ENCODE measurements at regions not wholly inside any gene's neighbourhood (a gene's known extent, or its start where the extent isn't known, plus 50 kb on each side); places are given as distances from the start of the nearest gene placed in this dataset.

DNA sequence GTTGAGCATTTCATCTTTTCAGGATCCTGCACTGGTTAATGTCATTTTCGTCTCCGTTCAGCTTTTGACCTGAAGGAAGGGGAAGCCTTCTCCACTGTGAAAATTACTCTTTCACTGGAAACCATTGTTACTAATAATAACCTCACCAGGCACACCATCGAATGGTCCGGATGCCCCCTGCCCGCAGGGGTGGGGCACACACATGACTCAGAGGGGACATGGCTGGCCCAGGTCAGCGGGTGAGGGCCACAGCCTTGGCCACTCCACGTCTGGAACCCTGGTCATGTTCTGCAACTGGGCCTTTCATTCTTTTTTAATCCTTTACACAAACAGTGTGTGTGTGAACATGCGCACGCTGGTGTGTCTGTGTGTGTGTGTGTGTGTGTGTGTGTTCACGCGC, 191.8 kb downstream of the BCOR start:
- DNase-seq, result no peak

DNA sequence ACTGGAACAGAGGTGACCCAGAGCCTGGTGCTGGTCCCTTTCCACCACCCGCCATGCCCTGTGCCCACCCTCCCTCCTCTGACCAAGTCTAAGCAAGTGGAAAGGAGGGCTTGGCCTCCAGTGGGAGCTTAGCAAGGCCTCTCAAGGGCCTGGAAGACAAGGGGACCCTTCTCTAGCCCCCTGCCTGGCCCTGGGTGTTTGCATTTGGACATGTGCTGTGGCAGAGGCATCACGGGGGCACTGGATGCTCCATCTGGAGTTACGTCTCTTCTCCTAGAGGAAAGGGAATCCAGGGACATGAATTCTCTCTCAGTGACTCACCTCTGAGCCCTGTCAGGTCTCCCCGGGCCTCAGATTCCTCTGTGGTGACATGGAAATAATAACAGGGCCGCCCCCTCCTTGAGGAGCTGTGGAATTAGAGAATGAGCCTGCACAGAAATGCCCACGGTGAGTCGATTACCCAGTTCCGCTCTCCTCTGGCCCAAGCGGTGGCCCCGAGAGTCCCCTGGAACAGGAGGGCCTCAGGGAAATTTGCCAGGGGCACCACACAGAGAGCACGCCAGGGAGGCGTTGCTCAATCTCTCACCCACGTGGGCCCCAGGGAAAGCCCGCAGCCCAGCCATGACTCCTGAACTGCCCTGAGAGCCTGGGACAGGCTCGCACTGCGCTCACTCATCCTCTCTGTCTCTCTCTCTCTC, 189.6 kb downstream of the BCOR start:
- DNase-seq, result no peak

DNA sequence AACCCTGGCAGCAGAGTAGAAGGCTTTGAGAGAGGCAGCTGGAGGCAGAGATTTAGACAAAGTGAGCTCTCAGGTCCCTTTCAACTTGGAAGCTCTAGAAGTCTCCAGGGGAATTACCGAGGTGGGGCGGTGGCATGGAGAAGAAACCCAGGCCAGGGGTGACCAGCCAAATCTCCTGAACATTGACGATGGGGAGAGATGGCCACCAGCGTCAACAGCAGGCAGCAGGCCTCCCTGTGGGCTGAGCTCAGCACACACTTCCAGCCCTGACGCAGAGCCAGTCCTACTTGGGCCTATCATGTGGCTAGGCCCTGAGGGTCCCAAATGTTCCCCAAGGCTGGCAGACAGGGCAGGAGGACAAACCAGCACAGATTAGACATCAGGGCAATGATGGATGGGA, 187.8 kb downstream of the BCOR start:
- DNase-seq, result no peak

DNA sequence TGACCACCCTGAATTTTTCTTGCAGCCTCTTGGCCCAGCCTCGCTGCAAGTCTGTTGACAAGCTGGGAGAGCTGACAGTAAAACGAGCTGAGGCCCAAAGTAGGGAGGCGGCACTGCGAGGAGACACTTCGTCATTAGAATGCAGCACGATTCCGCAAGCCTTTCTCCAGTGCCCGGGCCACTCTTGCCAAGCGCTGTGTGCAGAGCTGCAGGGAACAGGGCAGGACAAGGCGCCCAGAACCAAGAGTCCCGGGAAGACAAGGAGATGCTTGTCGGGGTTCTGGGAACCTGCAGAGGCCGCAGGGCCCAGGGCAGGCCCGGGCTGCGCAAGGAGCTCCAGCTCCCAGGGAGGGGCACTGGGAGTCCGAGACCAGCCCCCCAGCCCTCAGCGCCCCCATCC, 187.1 kb downstream of the BCOR start:
- no peak for DNase-seq

DNA sequence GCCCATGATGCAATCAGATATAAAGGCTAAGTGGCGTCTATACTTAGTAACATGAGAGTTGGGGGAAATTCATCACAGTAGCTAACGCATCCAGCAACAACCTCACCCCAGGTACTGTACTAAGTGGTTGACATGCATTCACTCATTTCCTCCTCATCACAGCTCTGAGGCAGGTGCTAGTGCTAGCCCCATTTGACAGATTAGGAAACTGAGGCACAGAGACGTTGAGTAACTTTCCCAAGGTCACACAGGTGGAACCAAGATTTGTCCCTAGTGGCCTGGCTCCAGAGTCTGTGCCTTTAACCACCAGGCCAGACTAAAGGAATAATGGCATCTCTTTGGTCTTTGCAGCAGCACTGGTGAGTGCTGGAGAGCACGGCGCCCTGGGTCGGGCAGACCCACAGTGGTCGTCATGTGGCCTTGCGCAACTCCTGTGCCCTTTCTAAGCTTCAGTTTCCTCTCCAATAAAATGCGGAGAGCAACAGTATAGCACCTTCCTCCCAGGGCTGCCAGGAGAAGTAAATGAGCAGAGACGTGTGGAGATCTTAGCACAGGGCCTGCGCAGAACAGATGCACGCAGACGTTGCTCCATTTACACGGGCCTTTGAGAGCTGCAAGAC, 186.4 kb downstream of the BCOR start:
- no peak for DNase-seq

DNA sequence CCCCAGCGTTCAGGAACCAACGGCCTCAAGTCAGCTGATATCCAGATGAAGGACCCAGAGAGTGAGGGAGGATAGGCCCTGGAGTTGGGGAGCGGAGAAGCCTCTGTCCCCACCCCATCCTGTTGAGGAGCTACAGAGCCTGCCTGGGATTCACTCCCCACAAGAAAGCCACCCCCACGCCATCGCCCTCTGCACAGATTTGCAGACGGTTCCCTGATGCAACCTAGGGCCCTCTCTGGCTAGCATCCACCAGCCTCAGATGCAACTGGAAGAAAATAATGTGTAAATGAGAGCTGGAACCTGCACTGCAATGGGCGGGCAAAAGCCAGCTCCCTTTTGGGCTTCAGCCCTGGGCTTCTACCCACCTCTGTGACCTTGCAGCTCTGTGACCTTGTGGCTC, 185.6 kb downstream of the BCOR start:
- no peak for DNase-seq

DNA sequence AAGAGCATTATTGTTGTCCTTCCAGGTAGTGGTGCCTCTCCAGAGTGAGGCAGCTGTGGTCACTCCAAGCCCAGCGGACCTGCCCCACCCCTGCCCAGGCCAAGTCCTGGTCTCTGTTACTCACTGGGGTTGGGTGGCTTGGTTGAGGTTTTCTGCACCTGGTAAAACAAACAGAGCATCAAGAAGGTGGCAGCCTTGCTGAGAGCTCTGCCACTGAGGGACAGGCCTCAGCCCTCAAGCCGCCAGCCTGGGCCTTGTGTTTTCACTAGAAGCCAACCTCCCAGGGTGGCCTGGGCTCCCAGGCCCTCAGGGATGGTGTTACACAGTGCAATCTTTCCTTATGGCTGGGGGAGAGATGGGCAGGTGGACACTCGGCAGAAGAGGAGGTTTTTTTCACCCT, 182.7 kb downstream of the BCOR start:
- no peak for DNase-seq

DNA sequence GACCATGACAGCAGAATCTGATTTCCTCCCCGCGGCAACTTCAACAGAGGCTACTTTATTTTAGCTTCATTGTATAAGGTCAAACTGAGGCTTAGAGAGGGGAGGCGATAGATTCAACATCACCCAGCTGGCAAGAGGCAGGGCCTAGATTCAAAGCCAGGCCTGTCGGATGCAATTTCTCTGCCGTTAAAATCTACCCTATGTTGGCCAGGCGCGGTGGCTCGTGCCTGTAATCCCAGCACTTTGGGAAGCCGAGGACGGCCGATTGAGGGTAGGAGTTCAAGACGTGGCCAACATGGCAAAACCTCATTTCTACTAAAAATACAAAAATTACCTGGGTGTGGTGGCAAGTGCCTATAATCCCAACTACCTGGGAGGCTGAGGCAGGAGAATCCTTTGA, 182.2 kb downstream of the BCOR start:
- no peak for DNase-seq

DNA sequence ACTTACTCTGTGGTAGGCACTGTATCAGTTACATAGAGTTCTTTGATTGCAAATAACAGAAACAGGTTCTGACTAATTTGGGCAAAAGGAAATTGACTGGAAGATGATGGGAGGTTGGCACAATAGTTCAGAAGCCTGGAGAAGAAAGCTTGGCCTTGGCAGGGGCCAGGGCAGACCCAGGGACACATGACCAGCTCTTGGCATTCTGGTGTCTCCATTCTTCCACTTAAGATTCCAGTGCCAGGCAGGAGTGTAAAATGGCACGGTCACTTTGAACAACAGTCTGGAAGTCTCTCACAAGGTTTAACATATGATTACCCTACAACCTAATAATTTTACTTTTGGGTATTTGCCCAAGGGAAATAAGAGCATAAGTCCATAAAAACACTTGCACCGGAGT, 175.9 kb downstream of the BCOR start:
- no peak for DNase-seq

DNA sequence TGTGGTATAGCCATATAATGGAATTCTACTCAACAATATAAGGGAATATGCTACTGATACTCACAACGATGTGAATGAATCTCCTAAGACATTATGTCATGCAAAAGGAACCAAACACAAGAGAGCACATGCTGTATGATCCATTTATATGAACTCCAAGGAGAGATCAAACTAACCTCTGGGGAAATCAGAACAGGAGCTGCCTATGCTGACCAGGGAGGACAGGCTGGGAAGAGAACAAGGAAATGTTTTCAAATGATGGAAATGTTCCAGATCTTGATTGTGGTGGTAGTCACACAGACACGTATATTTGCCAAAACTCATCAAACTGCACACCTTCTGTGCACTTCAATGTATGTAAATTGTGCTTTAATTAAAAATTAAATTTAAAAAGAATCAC, 175.3 kb downstream of the BCOR start:
- no peak for DNase-seq

DNA sequence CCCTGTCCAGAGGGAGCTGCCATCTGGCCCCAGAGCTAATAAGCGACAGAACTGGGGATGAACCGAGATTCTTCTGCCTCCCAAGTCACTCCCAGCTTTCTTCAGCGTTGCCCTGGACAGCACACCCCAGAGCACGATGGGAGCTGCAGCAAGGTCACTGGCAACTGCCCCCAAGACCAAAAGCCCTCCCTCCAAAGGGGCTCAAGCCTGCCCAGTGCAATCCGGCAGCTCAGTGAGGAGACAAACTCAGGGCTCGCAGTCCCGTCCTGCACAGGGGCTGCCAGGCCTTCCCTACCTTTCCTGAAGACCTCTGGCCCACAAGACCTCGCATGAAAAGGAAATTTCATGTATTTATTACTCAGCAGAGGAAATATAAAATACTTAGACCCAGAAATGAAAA, 174.8 kb downstream of the BCOR start:
- DNase-seq, result no peak

DNA sequence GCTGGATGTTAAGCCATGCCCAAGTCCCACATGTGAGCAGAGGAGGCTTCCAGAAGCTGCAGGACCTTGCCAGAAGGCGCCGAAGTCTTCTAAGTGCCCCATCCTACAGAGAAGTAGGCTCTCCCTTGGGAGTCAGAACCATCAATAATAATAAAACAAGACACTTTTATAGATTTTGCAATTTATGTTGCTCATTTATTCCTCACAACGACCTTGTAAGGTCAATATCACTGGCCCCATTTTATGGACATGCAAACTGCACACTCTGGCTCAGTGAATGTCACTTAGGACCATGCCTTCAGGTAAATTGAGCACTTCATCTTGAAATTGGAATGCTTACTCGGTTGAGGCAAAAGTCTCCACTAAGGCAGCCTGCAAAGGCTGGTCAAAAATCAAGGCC, 170.4 kb downstream of the BCOR start:
- DNase-seq, result no peak

DNA sequence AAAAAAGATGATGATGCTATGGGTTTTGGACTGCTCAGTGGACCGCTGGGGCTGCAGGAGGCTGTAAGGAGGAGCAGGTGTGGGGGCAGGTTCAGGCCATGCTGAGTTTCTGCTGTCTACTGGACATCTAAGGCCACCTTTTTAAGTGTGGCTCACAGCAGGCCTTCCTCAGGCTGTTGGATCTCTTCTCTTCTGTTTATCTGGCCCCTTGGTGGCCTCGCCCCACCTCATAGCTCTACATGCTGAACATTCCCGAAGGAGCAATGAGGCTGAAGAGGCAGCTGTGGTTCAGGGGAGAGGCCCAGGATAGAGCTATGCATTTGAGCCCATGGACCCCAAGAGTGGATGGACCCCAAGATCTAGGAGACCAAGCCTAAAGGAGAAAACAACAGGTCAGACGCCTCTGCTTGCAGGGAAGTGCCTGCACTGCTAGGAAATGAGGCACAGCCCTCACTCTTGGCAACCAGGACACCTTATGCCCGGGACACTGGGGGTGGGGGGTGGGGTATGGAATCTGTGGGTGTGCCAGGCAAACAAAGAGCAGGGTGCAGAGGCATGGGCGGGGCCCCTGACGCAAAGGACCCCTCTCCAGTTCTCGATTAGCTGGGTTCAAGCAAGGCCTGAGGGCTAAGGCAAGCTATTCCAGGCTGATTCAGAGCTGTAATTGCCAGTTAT, 168.9 kb downstream of the BCOR start:
- no peak for DNase-seq

DNA sequence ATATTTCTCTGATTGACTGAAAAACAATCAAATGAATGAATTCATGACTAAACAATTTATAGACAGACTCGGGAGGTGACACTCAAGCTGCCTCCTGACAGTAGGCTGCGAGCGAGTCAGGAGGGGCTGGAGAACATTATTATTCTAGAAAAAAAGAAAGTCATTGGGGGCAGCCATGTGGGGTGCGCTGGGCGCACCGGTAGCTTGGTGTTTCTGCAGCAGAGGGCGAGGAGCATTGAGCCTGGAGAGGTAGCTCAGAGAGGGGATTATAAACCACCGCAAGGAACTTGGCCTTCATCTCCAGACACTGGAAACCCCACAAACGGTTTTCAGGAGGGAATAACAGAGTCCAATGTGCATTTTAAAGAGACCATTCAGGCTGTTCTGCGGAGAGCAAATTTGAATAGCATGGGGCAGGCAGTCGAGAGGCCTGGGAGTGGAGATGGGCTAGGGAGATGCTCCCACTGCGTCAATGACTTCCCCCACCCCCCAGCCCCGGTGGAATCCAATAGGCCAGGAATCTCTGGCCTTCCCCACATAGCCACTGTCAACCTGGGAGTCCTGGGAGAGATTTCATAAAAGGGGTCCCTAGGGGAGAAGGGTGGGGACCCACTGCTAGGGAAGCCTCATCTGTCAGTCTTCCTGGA, 168.3 kb downstream of the BCOR start:
- DNase-seq, result no peak

DNA sequence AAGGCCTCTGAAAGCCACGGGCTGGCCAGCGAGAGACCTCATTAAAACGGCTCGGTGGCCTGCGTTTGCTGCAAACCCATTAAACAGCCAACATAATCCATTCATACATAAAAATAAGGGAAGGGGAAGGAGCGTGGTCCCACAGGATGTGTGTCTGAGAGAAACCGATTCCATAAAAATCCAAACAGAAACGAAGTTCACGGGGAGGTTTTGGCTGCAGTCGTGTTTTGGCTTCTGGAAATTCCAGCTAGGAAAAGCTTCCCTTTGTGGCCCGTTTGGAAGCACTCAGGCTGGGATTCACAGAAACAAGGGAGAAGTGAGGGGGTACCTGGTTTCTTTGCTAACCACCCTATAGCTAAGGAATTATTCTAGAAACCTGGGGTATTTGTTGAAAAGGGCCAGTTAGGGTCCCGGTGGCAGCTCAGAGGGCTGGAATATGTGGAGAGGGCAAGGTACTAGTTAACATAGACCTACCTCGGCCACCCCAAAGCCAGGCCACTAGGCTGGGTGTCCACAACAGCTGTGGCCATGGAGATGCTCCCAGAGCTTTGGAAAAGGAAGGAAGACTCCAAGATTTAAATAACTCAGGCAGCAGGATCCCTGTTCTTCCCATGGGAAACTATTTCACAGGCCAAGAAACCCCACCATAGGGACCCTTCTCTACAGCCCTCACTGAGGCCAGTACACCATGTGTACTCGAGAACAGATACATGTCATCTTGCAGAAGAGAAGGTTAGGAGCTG, 166.8 kb downstream of the BCOR start:
- DNase-seq, result no peak

DNA sequence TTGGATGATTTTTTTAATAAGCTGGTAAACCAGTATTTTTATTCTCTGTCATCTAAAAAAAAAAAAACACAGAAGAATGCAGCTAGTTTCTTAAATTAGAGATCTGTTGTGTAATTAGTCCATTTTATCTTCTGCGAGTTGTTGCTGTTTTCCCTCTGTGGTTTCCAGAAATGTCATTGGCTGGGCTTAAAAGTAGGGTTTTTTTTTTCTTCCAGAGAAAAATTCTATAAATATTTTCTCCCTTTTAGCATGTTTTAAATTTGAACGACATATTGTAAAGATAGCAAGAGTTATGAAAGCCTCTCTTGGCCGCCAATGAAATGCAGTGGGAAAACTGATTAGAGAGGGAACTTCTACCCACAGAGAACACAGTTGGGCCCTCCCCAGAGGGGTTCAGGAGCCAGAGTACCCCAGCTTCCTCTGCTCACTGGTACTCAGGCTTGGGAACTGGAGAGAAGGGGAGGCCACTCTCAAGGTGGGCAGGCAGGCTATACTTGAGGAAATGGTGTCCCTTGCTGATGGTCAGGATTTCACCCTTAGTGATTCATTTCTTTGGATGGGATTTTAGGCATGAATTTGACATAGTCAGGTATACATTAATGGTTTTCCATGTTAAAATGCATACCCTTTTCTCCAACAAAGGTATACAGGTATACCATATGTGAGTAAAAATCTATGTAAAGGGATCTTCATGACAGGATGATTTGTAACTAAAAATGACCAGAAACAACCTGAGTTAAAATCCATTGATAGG, 166.1 kb downstream of the BCOR start:
- DNase-seq, result no peak

DNA sequence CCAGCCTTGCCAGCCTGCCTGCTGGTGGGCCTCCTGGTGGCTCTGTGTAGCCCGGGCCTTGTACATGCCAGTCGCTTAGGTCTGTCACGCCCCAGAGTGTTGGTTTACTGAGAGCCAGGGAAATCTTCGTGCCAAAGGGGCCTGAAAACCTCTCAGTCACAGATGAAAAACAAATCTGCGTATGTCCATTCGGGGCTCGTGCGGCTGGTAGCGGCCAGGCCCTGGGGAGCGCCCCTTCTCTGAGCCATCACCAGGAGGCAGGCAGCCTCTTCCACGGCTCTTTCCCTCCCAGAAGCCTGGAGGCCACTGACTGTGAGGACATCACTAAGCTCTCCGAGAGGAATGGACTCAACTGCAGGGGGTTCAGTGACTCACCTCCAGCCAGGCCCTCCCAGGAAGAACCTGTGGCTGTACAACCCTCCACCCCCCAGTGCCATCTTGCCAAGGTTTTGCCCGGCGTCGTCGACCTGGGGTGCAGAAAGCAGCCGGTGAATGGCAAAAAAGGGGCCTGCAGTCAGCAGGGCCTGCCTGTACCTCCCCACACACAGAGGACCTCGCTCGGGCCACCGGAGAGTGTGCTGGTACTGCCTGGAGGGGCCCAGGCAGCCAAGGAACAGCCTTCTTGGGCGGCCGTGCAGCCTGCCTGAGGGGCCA, 162.2 kb downstream of the BCOR start:
- DNase-seq, result no peak

DNA sequence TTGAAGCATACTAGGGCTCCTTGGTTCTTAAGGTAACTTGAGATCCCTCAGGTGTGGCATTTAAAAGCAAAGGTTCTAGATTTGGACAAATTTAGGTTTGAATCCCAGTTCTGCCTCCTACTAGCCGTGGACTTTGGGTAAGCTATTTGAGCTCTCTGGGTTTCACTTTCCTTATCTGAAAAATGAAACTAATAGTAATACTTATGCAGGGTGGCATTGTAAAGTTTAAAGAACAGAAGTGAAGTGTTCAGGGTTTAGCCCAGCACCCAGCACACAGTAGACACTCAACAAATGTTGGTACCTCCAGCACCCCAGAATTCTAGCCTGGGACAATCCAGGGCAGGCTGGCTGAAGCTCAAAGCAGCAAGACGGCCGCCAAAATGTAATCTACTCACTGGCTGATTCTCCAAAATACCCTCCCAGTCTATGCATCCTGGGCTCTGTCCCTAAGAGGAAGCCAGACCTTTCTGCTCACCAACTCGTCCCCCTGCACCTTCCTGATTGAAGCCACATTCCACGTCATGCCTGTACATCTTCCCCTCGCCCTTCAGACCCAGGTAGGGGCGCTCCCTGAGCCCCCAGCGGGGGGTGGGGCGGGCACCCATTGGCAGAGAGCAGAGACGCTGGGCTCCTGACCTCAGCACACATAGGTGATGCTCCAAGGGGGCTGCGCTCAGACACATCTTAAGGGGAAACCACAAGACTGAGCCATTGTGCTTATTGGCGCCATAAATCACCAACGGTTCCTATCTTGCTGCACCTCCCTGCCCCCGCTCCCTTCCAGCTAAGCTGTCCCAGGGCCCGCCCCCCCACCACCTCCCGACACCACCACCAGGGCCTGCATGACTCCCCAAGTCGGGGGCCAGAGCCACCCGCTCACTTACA, 160.6 kb downstream of the BCOR start:
- peak; percentile 29 for DNase-seq

DNA sequence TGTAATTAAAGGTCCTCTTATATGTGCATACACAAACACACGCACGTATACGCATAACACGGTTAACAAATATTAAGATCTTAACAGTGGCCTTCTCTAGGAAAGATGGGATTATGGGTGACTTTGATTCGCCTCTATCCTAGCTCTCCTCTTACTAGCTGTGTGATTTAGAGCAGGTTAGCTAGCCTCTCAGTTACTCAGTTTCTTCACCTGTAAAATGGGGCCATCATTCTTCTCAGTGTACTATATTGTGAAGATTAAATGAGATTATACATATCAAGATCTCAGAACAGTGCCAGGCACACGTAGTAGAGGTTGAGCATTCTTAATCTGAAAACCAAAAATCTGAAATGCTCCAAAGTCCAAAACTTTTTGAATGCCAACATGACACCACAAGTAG, 159.3 kb downstream of the BCOR start:
- no peak for DNase-seq

DNA sequence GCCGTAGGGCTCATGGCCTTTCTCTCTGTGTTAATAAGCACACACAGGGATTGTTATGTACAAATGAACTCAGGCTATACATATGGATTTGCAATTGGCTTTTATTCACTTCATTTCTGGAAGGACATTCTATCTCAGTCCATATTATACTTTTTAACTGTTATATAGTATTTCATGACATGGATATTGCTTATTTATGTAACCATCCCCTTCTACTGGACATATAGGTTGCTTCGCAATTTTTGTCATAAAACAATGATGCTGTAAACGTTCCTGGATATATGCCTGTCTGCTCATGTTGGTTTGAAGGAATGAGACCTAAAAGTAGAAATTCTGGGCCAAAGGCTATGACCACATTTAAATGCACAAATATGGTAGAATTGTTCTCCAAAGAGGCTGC, 158.1 kb downstream of the BCOR start:
- no peak for DNase-seq

DNA sequence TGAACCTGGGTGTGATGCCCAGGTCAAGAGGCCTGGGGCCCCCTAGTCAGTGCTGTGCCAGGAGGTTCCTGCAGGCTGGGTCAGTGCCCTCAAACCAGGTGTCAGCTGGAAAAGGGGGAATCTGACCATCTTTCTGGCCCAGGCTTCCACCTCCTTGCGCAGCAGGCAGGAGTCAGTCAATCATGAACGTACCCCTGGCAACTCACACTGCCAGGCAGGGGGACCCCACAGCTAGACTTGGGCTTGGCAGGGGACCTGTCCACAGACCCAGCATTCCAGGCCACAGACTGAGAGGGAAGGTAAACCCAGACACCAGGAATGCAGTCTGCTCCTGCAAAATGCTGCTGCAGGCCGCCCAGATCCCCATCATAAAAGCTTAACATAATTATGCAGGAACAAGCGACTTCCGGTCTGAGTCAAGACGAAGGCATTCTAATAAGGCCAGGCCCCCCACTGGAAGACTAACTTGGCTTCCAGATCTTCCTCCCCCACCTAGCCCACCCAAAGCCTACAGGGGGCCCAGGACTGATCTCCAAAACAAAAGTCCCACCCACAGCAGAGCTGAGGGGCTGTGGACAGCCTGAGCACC, 156.3 kb downstream of the BCOR start:
- DNase-seq, result no peak
